Activated CD4-positive, alpha-beta T cell treated with anti-CD3 and anti-CD28 coated beads for 36 hours (primary cell): ENCODE measurements at regions not wholly inside any gene's neighbourhood (a gene's known extent, or its start where the extent isn't known, plus 50 kb on each side); places are given as distances from the start of the nearest gene placed in this dataset.
"Not testable (repeated sequence)": the region's sequence is repeated elsewhere in the genome, so short reads cannot be mapped to it uniquely, and the experiment has no call there.

Experiments used
- ATAC-seq: fragments of 200-7000 bp; cut with Tn5 transposase; one replicate; pipeline ENCODE4 v1.10.0; 2021; ENCODE audit warnings: mild to moderate bottlenecking, moderate library complexity
- CTCF ChIA-PET: fragments of 350-600 bp; sonication (Branson Sonifier 250); formaldehyde crosslinking; loops from one replicate; lab custom pipeline; 2021; ENCODE audit warnings: antibody characterized with exemption; lab: Charles Lee
- POLR2A ChIA-PET: fragments of 350-600 bp; sonication (Branson Sonifier 250); formaldehyde crosslinking; loops from one replicate; lab custom pipeline; 2021; ENCODE audit warnings: antibody characterized with exemption, inconsistent platforms; lab: Charles Lee
- DNase-seq: peaks from one replicate; pipeline ENCODE4 v3.0.0-alpha.2; 2020
- H3K27ac Mint-ChIP-seq: one replicate; pipeline ENCODE4 v1.8.0; 2021; ENCODE audit warnings: mixed read lengths
- H3K27me3 Mint-ChIP-seq: one replicate; pipeline ENCODE4 v1.8.0; 2021; ENCODE audit warnings: mixed read lengths
- H3K36me3 Mint-ChIP-seq: one replicate; pipeline ENCODE4 v1.8.0; 2021; ENCODE audit warnings: low read depth, mixed read lengths
- H3K4me1 Mint-ChIP-seq: one replicate; pipeline ENCODE4 v1.8.0; 2021; ENCODE audit warnings: mixed read lengths
- H3K4me3 Mint-ChIP-seq: one replicate; pipeline ENCODE4 v1.8.0; 2021; ENCODE audit warnings: mild to moderate bottlenecking, moderate library complexity, mixed read lengths
- H3K9me3 Mint-ChIP-seq: one replicate; pipeline ENCODE4 v1.8.0; 2021; ENCODE audit warnings: low read depth, mixed read lengths
- intact Hi-C, 2 experiments: fragments of 100-400 bp; cut with DNase I in 1 of 2; cut with micrococcal nuclease in 1 of 2; formaldehyde crosslinking; loops; one replicate each; pipeline versions ENCODE4 v1.14.2 to v1.15.1; 2022 to 2024; cut with DNase I, micrococcal nuclease

DNA sequence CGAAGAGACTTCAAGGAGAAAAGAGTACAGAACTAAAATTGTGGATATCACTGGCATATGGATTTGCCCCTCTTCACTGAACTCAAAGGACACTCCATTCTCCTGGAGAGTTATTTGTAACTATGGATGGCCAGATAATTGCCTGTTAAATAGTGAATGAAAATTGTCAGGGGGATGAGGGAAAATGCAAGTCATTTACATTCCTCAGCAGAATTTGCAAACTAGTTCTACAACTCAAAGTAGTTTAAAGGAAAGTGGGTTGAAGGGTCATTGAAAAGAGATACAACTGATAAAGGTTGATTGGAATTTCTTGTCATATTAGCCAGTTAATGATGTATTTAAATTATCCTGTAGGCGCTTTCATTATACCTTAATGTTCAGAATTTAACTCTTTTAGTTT, 266.5 kb upstream of the SPOPL start:
- Mint-ChIP-seq H3K4me3 (no peak overlapping the region), H3K36me3 (no peaks in the 10 kb centered on the region), H3K4me1 (no peaks in the 10 kb centered on the region), H3K27me3 (peaks cover 2% of the 10 kb centered on the region), H3K9me3 (peaks cover 3% of the 10 kb centered on the region), H3K27ac (no peak overlapping the region)
- ATAC-seq (no peak), DNase-seq (no peak)
- POLR2A ChIA-PET: no interaction called here
- intact Hi-C loops: no loop called here
- CTCF ChIA-PET: no interaction called here

DNA sequence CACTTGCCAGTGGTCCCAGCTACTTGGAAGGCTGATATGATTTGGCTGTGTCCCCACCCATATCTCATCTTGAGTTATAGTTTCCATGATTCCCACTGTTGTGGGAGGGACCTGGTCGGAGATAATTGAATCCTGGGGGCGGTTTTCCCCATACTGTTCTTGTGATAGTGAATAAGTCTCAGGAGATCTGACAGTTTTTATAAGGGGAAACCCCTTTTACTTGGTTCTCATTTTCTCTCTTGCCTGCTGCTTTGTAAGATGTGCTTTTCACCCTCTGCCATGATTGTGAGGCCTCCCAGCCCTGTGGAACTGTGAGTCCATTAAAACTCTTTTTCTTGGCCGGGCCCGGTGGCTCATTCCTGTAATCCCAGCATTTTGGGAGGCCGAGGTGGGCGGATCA, 265.4 kb upstream of the SPOPL start:
- intact Hi-C loops: no loop called here
- no peak overlapping the region for H3K4me3 Mint-ChIP-seq
- ATAC-seq (no peak), DNase-seq (no peak)
- H3K27me3 Mint-ChIP-seq: peaks cover 2% of the 10 kb centered on the region
- no peaks in the 10 kb centered on the region for H3K36me3 Mint-ChIP-seq
- no peaks in the 10 kb centered on the region for H3K4me1 Mint-ChIP-seq
- no peak overlapping the region for H3K27ac Mint-ChIP-seq
- peaks cover 3% of the 10 kb centered on the region for H3K9me3 Mint-ChIP-seq
- CTCF ChIA-PET: no interaction called here
- POLR2A ChIA-PET: no interaction called here

DNA sequence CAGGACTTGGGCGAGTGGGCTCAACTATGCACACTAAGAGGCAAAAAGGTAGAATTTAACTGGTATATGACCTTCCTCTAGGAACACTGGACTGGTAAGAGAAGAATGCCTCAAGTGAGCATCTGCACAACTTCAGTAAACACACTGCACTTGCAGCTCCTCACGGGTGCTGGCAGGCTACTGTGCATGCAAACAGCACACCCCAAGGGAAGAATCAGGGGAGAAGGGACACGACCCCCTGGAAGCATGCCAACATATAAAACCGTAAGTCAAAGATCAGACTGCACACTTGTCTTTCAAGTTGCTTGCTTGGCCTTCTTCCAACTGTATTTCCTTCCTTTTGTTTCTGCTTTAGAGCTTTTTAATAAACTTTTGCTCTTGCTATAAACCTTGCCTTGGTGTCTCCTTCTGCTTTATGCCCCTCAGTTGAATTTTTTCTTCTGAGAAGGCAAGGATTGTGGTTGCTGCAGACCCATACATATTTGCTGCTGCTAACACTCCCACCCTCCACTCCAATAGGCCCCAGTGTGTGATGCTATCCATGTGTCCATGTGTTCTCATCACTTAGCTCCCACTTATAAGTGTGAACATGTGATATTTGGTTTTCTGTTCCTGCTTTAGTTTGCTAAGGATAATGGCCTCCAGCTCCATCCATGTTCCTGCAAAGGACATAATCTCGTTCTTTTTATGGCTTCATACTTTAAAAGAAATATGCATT, 263.7 kb upstream of the SPOPL start:
- Mint-ChIP-seq H3K36me3 (no peaks in the 10 kb centered on the region), H3K4me1 (no peaks in the 10 kb centered on the region), H3K4me3 (no peak overlapping the region), H3K27me3 (peaks cover 2% of the 10 kb centered on the region), H3K27ac (no peak overlapping the region), H3K9me3 (peaks cover 3% of the 10 kb centered on the region)
- no peak for DNase-seq
- ChIA-PET CTCF (no interaction called here), POLR2A (no interaction called here)
- ATAC-seq: no peak
- intact Hi-C loops: no loop called here

DNA sequence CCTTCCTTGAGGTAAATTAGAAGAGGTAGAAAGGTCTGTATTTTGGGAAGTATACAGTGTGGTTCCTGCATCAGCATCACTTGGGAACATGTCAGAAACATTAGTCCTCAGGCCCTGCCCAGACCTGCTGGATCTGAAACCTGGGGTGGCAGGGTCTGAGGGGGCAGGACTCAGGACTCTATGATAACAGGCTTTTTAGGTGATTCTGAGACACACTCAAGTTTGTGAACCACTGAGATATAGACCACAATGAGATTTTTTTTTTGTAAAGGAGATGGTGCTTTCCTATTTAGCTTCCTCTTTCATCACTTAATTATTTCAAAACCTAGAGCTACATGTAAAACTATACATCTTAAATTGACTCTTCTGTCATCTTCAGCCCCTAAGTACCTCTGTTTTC, 262.7 kb upstream of the SPOPL start:
- ChIA-PET POLR2A (no interaction called here), CTCF (interaction anchor here (0.7 kb wide), 1 partner anchor 9 kb away, joined by 3 read pairs; no protein-coding TSS in a partner anchor)
- ATAC-seq (no peak), DNase-seq (no peak)
- Mint-ChIP-seq H3K36me3 (no peaks in the 10 kb centered on the region), H3K27ac (no peak overlapping the region), H3K27me3 (no peaks in the 10 kb centered on the region), H3K4me1 (no peaks in the 10 kb centered on the region), H3K9me3 (peaks cover 2% of the 10 kb centered on the region), H3K4me3 (no peak overlapping the region)
- intact Hi-C loops: no loop called here

DNA sequence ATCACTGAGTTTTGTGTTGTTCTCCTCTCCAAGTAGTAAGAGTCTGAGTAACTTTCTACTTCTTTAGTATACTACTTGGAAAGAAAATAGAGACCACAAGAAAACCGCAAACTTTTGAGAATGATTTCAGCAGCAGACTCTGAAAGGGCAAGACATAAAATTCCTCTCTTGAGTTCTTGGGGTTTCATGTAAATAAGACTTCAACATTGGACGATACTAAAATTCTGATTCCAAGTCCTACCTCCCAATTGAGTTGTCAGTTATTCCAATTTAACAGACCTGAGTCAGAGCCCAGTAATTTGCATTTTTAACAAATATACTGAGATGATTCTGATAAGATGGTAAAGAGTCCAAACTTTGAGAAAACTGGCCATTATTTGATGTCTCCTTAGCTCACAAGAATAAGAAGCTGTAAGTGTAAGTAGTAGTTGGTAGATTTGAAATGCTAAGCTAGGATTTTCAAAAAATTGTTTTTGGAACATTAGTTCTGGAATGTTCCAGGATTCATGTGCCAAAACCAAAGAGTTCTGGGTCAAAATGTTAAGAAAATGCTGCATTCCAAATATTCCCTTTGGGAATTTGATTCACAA, 261.6 kb upstream of the SPOPL start:
- intact Hi-C loops: no loop called here
- H3K27me3 Mint-ChIP-seq: no peaks in the 10 kb centered on the region

DNA sequence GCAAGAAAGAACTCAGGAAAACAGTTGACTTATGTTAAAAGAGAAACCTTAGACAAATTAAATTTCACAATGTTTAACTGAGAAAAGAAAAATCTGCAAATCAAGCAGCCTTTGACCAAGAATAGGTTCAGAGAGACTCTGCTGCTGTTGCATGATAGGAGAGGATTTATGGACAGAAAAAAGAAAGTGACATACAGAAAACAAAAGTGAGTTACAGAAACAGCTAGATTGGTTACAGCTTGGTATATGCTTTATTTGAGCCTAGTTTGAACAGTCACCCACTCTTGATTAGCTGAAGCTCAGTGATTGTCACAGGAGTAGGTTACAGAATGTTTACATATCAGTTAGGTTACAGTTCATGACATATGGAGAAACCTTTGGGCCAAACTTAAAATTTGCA, 258.2 kb upstream of the SPOPL start:
- POLR2A ChIA-PET: no interaction called here
- H3K27me3 Mint-ChIP-seq: no peaks in the 10 kb centered on the region
- DNase-seq (no peak), ATAC-seq (no peak)
- intact Hi-C loops: no loop called here
- no peak overlapping the region for H3K27ac Mint-ChIP-seq
- H3K4me1 Mint-ChIP-seq: no peaks in the 10 kb centered on the region
- no peak overlapping the region for H3K4me3 Mint-ChIP-seq
- CTCF ChIA-PET: no interaction called here
- H3K9me3 Mint-ChIP-seq: peaks cover 2% of the 10 kb centered on the region
- H3K36me3 Mint-ChIP-seq: no peaks in the 10 kb centered on the region

More for the DNA sequence above, 261.6 kb upstream of the SPOPL start:
- ATAC-seq (no peak), DNase-seq (no peak)
- Mint-ChIP-seq H3K9me3 (no peaks in the 10 kb centered on the region), H3K4me1 (no peaks in the 10 kb centered on the region), H3K27ac (no peak overlapping the region), H3K36me3 (no peaks in the 10 kb centered on the region), H3K4me3 (no peak overlapping the region)
- ChIA-PET CTCF (no interaction called here), POLR2A (no interaction called here)

DNA sequence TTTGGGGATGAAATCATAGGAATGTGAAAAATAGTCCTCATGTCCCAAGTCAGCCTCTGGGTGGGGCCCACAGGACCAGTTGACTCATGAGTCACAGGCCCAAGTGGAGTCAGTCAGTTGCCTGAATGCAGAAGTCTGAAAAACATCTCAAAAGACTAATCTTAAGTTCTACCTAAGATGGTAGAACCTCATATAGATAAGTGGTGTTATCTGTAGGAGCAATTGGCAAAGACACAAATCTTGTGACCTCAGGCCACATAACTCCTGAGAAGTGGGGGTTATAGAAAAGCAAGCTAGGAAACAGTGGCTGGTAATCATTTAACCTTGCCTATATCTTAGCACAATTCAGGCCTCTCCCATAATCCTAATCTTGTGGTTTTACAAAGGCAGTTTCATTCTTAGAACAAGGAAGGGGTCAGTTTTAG, 257.1 kb upstream of the SPOPL start:
- CTCF ChIA-PET: no interaction called here

DNA sequence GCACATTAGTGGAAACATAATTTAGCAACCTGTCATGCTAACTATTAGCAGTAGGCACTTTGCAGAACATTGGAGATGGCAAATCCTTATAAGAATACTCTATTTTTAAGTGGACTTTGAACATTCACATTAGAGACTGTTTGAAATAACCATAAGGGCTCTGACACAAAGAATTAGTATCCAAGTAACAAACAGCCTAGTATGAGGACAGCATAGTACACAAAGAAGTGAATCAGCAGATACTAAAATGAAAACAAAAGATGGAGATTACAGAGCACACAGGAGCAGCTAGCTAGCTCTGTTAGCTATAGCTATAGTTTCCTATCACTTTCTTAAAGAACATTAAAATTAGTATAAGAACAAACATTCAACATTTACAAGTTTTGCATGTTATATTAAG, 256.3 kb upstream of the SPOPL start:
- CTCF ChIA-PET: no interaction called here
- intact Hi-C loops: no loop called here
- DNase-seq (no peak), ATAC-seq (no peak)
- no peaks in the 10 kb centered on the region for H3K27me3 Mint-ChIP-seq
- no peak overlapping the region for H3K4me3 Mint-ChIP-seq
- POLR2A ChIA-PET: no interaction called here
- no peaks in the 10 kb centered on the region for H3K4me1 Mint-ChIP-seq
- no peak overlapping the region for H3K27ac Mint-ChIP-seq
- peaks cover 2% of the 10 kb centered on the region for H3K9me3 Mint-ChIP-seq
- no peaks in the 10 kb centered on the region for H3K36me3 Mint-ChIP-seq

More for the DNA sequence above, 257.1 kb upstream of the SPOPL start:
- ATAC-seq (no peak), DNase-seq (no peak)
- Mint-ChIP-seq H3K4me1 (no peaks in the 10 kb centered on the region), H3K36me3 (no peaks in the 10 kb centered on the region), H3K4me3 (no peak overlapping the region), H3K27ac (no peak overlapping the region), H3K27me3 (no peaks in the 10 kb centered on the region), H3K9me3 (peaks cover 2% of the 10 kb centered on the region)
- POLR2A ChIA-PET: no interaction called here
- intact Hi-C loops: no loop called here

DNA sequence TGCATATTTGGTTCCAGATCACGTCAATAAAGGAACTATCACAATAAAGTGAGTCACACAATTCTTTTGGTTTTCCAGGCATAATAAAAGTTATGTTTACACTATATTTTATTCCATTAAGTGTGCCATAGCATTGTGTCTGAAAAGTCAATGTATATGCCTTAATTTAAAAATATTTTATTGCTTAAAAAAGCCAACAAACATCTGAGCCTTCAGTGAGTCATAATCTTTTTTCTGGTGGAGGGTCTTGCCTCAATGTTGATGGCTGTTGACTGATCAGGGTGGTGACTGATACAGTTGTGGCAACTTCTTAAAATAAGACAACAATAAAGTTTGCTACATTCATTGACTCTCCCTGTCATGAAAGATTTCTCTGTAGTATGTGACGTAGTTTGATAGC, 254.3 kb upstream of the SPOPL start:
- DNase-seq (no peak), ATAC-seq (no peak)
- intact Hi-C loops: no loop called here
- ChIA-PET POLR2A (no interaction called here), CTCF (no interaction called here)
- Mint-ChIP-seq H3K27me3 (no peaks in the 10 kb centered on the region), H3K4me3 (no peak overlapping the region), H3K27ac (no peak overlapping the region), H3K36me3 (no peaks in the 10 kb centered on the region), H3K9me3 (peaks cover 2% of the 10 kb centered on the region), H3K4me1 (no peaks in the 10 kb centered on the region)

DNA sequence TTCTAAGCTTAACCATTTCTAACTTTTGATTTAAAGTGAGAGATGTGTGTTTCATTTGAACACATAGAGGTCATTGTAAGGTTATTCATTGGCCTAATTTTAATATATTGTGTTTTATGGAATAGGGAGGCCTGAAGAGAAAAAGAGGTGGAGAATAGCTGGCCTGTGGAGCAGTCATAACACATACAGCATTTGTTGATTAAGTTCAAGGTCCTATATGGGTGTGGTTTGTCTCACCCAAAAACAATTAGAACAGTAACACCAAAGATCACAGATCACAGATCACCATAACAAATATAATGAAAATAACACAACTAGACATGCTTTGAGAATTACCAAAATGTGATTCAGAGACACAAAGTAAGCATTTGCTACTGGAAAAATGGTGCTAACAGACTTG, 252.4 kb upstream of the SPOPL start:
- ATAC-seq: no peak
- H3K36me3 Mint-ChIP-seq: no peaks in the 10 kb centered on the region
- H3K9me3 Mint-ChIP-seq: peaks cover 3% of the 10 kb centered on the region
- H3K4me3 Mint-ChIP-seq: no peak overlapping the region
- POLR2A ChIA-PET: no interaction called here
- CTCF ChIA-PET: no interaction called here
- no peak for DNase-seq
- no peaks in the 10 kb centered on the region for H3K27me3 Mint-ChIP-seq
- H3K4me1 Mint-ChIP-seq: no peaks in the 10 kb centered on the region
- intact Hi-C loops: no loop called here
- H3K27ac Mint-ChIP-seq: no peak overlapping the region

DNA sequence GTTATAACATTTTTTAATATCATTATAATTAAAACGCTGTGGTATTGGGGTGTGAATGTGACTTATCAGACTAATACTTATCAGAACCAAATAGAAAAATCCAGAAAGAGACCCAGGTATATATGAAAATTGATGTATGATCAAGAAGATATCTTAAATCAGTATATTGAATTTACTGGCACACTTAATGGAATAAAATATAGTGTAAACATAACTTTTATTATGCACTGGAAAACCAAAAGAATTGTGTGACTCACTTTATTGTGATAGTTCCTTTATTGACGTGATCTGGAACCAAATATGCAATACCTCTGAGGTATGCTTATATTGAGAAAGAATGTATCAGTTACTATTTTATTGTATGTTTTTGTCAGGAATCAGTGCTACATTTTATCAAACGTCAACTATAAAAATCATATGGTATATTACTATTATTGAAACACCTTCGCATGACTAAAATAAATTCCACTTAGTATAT, 250.7 kb upstream of the SPOPL start:
- DNase-seq, H3K27ac Mint-ChIP-seq, POLR2A ChIA-PET, ATAC-seq, H3K27me3 Mint-ChIP-seq, H3K9me3 Mint-ChIP-seq, H3K4me1 Mint-ChIP-seq, H3K36me3 Mint-ChIP-seq, CTCF ChIA-PET, H3K4me3 Mint-ChIP-seq, intact Hi-C loops: not testable (repeated sequence)

DNA sequence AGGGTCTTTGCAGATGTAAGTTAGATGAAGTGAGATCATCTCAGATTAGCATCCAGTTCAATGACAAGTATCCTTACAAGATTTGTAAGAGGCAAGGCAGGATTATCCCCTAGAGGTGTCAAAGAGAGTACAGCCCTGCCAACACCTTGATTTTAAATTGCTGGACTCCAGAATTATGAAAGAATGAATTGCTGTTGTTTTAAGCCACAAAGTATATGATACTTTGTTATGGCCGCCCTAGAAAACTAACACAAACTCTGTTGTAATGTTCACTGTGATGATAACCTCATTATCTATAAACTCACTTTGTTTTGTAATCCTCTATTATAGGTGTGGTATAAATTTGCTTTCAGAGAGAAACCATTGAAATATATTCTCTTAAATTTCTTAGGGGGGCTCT, 249.0 kb upstream of the SPOPL start:
- DNase-seq: no peak
- ChIA-PET POLR2A (no interaction called here), CTCF (no interaction called here)
- Mint-ChIP-seq H3K27ac (no peak overlapping the region), H3K9me3 (peaks cover 13% of the 10 kb centered on the region), H3K4me1 (no peaks in the 10 kb centered on the region), H3K27me3 (no peaks in the 10 kb centered on the region), H3K36me3 (no peaks in the 10 kb centered on the region), H3K4me3 (no peak overlapping the region)
- no peak for ATAC-seq
- intact Hi-C loops: no loop called here
